Neutrophil (primary cell): ENCODE measurements at regions not wholly inside any gene's neighbourhood (a gene's known extent, or its start where the extent isn't known, plus 50 kb on each side); places are given as distances from the start of the nearest gene placed in this dataset.

ENCODE experiments used
- H3K27ac ChIP-seq: fragments of 200-600 bp; sonication (generic); 2 replicates; pipeline ENCODE4 v1.5.1; 2016; ENCODE audit warnings: mild to moderate bottlenecking, moderate library complexity
- H3K27me3 ChIP-seq: fragments of 200-600 bp; sonication (generic); 2 replicates; pipeline ENCODE4 v1.6.0; 2016; ENCODE audit warnings: mild to moderate bottlenecking
- H3K36me3 ChIP-seq: fragments of 200-600 bp; sonication (generic); 2 replicates; pipeline ENCODE4 v1.5.1; 2017
- H3K4me1 ChIP-seq, 2 experiments: fragments of 200-600 bp in 1 of 2; sonication (generic) in 1 of 2; 1 replicate in 1 of 2; 2 replicates in 1 of 2; pipeline versions ENCODE4 v1.5.1 to v1.6.1; 2013 to 2016; ENCODE audit warnings: low read depth in 1 of 2, low read length in 1 of 2, mild to moderate bottlenecking in 1 of 2, moderate library complexity in 1 of 2; ENCODE audit not compliant: control insufficient read depth in 1 of 2, insufficient read depth in 1 of 2
- H3K4me3 ChIP-seq, 2 experiments: fragments of 200-600 bp in 1 of 2; sonication (generic) in 1 of 2; 1 replicate in 1 of 2; 2 replicates in 1 of 2; pipeline ENCODE4 v1.5.1; 2013 to 2016; ENCODE audit warnings: low read depth in 1 of 2, low read length in 1 of 2, mild to moderate bottlenecking in 1 of 2, moderate library complexity in 1 of 2
- H3K9me3 ChIP-seq: fragments of 200-600 bp; sonication (generic); 2 replicates; pipeline ENCODE4 v1.5.1; 2016
- TF ChIP-seq, protein P1 (sequence below): fragments of 200-600 bp; sonication (generic); IDR thresholded peaks from 2 replicates; pipeline ENCODE4 v1.5.1; 2016; ENCODE audit warnings: antibody characterized with exemption

DNA sequence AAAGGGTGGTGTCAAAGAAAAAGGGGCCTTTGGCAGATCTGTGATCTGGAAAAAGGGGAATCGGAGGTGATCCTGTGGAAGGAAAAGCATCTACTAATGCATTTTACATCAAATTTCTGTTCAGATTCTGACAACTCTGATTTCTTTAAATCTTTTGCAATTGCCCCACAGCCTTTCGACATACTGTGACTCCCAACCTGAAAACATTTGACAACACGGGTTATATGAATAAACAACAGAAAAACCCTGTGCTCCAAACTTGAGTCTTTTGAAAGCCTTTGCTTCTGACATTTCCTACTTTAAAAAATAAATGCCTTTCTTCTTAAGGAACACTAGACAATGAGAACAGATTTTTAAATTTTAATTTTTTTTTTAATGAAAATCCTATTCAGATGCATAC, 231.9 kb upstream of the HMGA2 start:
- H3K36me3 ChIP-seq: no peaks in the 10 kb centered on the region
- TF ChIP-seq, protein P1, sequence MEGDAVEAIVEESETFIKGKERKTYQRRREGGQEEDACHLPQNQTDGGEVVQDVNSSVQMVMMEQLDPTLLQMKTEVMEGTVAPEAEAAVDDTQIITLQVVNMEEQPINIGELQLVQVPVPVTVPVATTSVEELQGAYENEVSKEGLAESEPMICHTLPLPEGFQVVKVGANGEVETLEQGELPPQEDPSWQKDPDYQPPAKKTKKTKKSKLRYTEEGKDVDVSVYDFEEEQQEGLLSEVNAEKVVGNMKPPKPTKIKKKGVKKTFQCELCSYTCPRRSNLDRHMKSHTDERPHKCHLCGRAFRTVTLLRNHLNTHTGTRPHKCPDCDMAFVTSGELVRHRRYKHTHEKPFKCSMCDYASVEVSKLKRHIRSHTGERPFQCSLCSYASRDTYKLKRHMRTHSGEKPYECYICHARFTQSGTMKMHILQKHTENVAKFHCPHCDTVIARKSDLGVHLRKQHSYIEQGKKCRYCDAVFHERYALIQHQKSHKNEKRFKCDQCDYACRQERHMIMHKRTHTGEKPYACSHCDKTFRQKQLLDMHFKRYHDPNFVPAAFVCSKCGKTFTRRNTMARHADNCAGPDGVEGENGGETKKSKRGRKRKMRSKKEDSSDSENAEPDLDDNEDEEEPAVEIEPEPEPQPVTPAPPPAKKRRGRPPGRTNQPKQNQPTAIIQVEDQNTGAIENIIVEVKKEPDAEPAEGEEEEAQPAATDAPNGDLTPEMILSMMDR: no peak
- no peak overlapping the region for H3K4me3 ChIP-seq
- H3K27ac ChIP-seq: no peak overlapping the region
- no peaks in the 10 kb centered on the region for H3K9me3 ChIP-seq
- peaks cover 0 to 10% of the 10 kb centered on the region in 2 experiments for H3K4me1 ChIP-seq
- H3K27me3 ChIP-seq: peaks cover 16% of the 10 kb centered on the region

GRCh38 chr12:65593239-65593701, 231.0 kb upstream of the HMGA2 start:
- no peaks in the 10 kb centered on the region for H3K36me3 ChIP-seq
- H3K9me3 ChIP-seq: no peaks in the 10 kb centered on the region
- H3K27me3 ChIP-seq: peaks cover 21% of the 10 kb centered on the region
- H3K27ac ChIP-seq: no peak overlapping the region
- H3K4me1 ChIP-seq: peaks cover 0 to 10% of the 10 kb centered on the region in 2 experiments
- no peak overlapping the region for H3K4me3 ChIP-seq
- TF ChIP-seq, protein P1: no peak

GRCh38 chr12:65594409-65594808, 229.9 kb upstream of the HMGA2 start:
- Histone ChIP-seq H3K9me3 (no peaks in the 10 kb centered on the region), H3K4me3 (no peak overlapping the region), H3K27me3 (peaks cover 31% of the 10 kb centered on the region), H3K36me3 (no peaks in the 10 kb centered on the region), H3K27ac (no peak overlapping the region), H3K4me1 (peaks cover 0 to 10% of the 10 kb centered on the region in 2 experiments)
- TF ChIP-seq, protein P1: no peak

DNA sequence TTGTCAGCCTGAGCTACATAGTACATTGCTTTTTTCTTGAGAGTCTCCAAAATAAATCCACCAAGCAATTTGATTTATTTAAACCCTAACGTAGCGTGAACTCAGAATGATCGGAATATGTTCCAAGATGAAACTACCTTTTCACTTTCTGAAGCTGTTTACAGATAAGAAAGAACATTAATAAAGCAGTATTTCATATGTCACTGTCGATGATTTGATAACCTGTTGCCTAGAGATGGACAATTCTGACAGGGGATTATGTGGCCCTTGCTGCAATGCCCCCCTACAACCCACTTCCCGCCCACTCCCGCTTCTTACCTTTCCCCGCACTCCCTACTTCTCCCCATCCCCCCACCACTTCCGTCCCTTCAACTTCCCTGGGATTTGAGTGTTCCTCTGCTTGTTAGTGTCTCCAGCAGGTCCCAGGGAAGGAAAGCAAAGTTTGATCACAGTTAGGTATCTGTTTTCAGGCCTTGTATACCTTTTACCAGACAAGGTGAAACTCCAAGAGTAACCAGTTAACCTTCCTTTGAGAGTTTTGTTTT, 229.2 kb upstream of the HMGA2 start:
- TF ChIP-seq, protein P1: no peak
- H3K36me3 ChIP-seq: no peaks in the 10 kb centered on the region
- H3K9me3 ChIP-seq: no peaks in the 10 kb centered on the region
- H3K4me3 ChIP-seq: no peak overlapping the region
- H3K4me1 ChIP-seq: peaks cover 0 to 10% of the 10 kb centered on the region in 2 experiments
- H3K27ac ChIP-seq: no peak overlapping the region
- peaks cover 38% of the 10 kb centered on the region for H3K27me3 ChIP-seq

GRCh38 chr12:65596514-65597091, 227.7 kb upstream of the HMGA2 start:
- Histone ChIP-seq H3K4me3 (no peak overlapping the region), H3K36me3 (no peaks in the 10 kb centered on the region), H3K4me1 (peaks cover 0 to 8% of the 10 kb centered on the region in 2 experiments), H3K27ac (no peak overlapping the region), H3K27me3 (peaks cover 53% of the 10 kb centered on the region), H3K9me3 (no peaks in the 10 kb centered on the region)
- TF ChIP-seq, protein P1: no peak
